HepG2 (cell line): ENCODE measurements at regions not wholly inside any gene's neighbourhood (a gene's known extent, or its start where the extent isn't known, plus 50 kb on each side); places are given as distances from the start of the nearest gene placed in this dataset.

Experiments
- AKAP8 ChIP-seq: sonication (generic); formaldehyde crosslinking; IDR thresholded peaks from 2 replicates; pipeline ENCODE4 v1.5.1; 2020; ENCODE audit warnings: mild to moderate bottlenecking, missing genetic modification reagents
- CCDC6 ChIP-seq: sonication (generic); formaldehyde crosslinking; IDR thresholded peaks from 2 replicates; pipeline ENCODE4 v1.8.1; 2022; ENCODE audit warnings: mild to moderate bottlenecking, missing genetic modification reagents, moderate library complexity
- DMAP1 ChIP-seq: IDR thresholded peaks from 2 replicates; pipeline ENCODE4 v1.6.1; 2016
- FOXA1 ChIP-seq, 2 experiments: fragments of 450-650 bp in 1 of 2; sonication (generic) in 1 of 2; formaldehyde crosslinking in 1 of 2; IDR thresholded peaks; 2 replicates each; pipeline versions ENCODE4 v1.4.0 to v1.6.1; 2016 to 2020; ENCODE audit warnings: missing genetic modification reagents in 1 of 2
- FOXA3 ChIP-seq: IDR thresholded peaks from 2 replicates; pipeline ENCODE4 v1.6.1; 2016; ENCODE audit warnings: missing genetic modification reagents, missing compliant biosample characterization
- HCFC1 ChIP-seq: fragments of 150-350 bp; IDR thresholded peaks from 2 replicates; pipeline ENCODE4 v1.6.1; 2014; ENCODE audit warnings: low read depth, low read length
- IKZF4 ChIP-seq: sonication (generic); formaldehyde crosslinking; IDR thresholded peaks from 2 replicates; pipeline ENCODE4 v1.5.1; 2020; ENCODE audit warnings: borderline replicate concordance, mild to moderate bottlenecking, low read depth, missing genetic modification reagents; ENCODE audit errors: not compliant biosample characterization
- IRX3 ChIP-seq: sonication (generic); formaldehyde crosslinking; IDR thresholded peaks from 2 replicates; pipeline ENCODE4 v1.8.1; 2023; ENCODE audit warnings: mild to moderate bottlenecking, low read depth, missing genetic modification reagents, borderline replicate concordance
- KMT2B ChIP-seq: IDR thresholded peaks from 2 replicates; pipeline ENCODE4 v1.6.1; 2016; ENCODE audit warnings: missing genetic modification reagents, missing compliant biosample characterization
- MEF2D ChIP-seq: sonication (generic); formaldehyde crosslinking; IDR thresholded peaks from 2 replicates; pipeline ENCODE4 v1.5.1; 2020; ENCODE audit warnings: mild to moderate bottlenecking, missing genetic modification reagents
- RXRA ChIP-seq: sonication (generic); formaldehyde crosslinking; IDR thresholded peaks from 2 replicates; pipeline ENCODE4 v1.5.1; 2020; ENCODE audit warnings: missing genetic modification reagents
- YEATS2 ChIP-seq: sonication (generic); formaldehyde crosslinking; IDR thresholded peaks from 2 replicates; pipeline ENCODE4 v1.4.0; 2020; ENCODE audit warnings: missing genetic modification reagents, borderline replicate concordance
- ZNF232 ChIP-seq: sonication (generic); formaldehyde crosslinking; IDR thresholded peaks from 2 replicates; pipeline ENCODE4 v1.4.0; 2020; ENCODE audit warnings: missing genetic modification reagents, borderline replicate concordance
- ZNF766 ChIP-seq: sonication (generic); formaldehyde crosslinking; IDR thresholded peaks from 2 replicates; pipeline ENCODE4 v1.5.0; 2020; ENCODE audit warnings: missing genetic modification reagents, borderline replicate concordance
- TF ChIP-seq, protein P1 (sequence below): sonication (generic); formaldehyde crosslinking; IDR thresholded peaks from 2 replicates; pipeline ENCODE4 v1.5.0; 2020; ENCODE audit warnings: missing genetic modification reagents
- TF ChIP-seq, protein P2 (sequence below): sonication (generic); formaldehyde crosslinking; IDR thresholded peaks from 2 replicates; pipeline ENCODE4 v1.4.0; 2020; ENCODE audit warnings: missing genetic modification reagents, borderline replicate concordance
- TF ChIP-seq, protein P3 (sequence below): sonication (generic); formaldehyde crosslinking; IDR thresholded peaks from 2 replicates; pipeline ENCODE4 v1.4.0; 2020; ENCODE audit warnings: missing genetic modification reagents, low read depth, mild to moderate bottlenecking, borderline replicate concordance
- TF ChIP-seq, protein P4 (sequence below): sonication (generic); formaldehyde crosslinking; IDR thresholded peaks from 2 replicates; pipeline ENCODE4 v1.9.0; 2021; ENCODE audit warnings: missing genetic modification reagents, borderline replicate concordance
- TF ChIP-seq, protein P5 (sequence below): sonication (generic); formaldehyde crosslinking; IDR thresholded peaks from 2 replicates; pipeline ENCODE4 v1.4.0; 2020; ENCODE audit warnings: mild to moderate bottlenecking, missing genetic modification reagents

DNA sequence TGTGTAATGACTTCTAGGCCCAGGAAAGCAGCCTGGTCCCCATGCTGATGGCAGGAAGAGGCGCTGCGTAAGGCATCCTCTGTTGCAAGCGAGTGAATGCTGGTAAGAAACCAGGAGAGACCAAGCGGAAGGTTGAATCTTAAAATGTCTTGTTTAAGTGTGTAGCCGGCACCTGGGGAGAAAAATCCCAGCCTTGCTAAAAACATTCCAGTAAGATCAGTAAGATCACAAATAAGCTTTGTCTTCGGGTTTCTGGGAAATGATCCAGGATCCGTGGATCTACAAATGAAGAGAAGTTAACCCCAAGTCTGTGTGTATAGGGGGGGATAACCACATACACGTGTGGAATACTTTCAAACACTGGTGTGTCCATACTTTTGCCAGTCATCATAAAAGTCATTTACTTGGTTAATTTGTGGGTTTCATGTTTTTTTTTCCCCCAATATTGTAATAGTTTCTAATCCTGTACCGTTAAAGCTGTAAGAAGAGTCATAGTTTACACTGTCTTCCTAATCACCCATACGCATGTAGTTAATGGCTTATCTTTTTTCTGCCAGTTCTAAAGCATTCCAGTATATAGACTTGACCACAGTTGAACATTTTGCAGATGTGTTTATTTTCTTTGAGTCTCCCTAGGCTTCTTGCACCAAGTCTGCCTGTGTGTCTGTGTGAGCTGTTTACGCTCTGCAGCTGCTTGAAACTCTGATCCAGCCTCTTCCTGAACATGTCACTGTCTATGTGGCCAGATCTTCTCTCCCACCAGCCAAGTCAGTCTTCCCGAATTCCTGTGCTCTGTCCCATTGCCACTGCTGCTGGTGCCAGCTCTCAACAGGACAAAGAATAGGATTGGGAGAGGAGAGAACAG lies 135.9 kb upstream of the ARL4C start (continued):
- TF ChIP-seq, protein P1, sequence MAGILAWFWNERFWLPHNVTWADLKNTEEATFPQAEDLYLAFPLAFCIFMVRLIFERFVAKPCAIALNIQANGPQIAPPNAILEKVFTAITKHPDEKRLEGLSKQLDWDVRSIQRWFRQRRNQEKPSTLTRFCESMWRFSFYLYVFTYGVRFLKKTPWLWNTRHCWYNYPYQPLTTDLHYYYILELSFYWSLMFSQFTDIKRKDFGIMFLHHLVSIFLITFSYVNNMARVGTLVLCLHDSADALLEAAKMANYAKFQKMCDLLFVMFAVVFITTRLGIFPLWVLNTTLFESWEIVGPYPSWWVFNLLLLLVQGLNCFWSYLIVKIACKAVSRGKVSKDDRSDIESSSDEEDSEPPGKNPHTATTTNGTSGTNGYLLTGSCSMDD, result no peak
- TF ChIP-seq IRX3 (CRISPR knock-in tag) (no peak), ZNF766 (CRISPR knock-in tag) (no peak), YEATS2 (CRISPR knock-in tag) (0 out of 2 replicates have a peak, but pooled peaks have one; percentile 13), DMAP1 (no peak), FOXA3 (CRISPR knock-in tag) (peak; percentile 24; the same call in 1 of the 2 replicates), ZNF232 (CRISPR knock-in tag) (no peak), FOXA1 (IDR thresholded peaks at IDR 0.05) (no peak), FOXA1 (CRISPR knock-in tag; IDR thresholded peaks at IDR 0.05) (peak; percentile 40; the same call in 1 of the 2 replicates), KMT2B (CRISPR knock-in tag) (no peak), AKAP8 (CRISPR knock-in tag) (no peak), HCFC1 (no peak), CCDC6 (CRISPR knock-in tag) (no peak), MEF2D (no peak), IKZF4 (no peak), RXRA (no peak)
- TF ChIP-seq, protein P2, sequence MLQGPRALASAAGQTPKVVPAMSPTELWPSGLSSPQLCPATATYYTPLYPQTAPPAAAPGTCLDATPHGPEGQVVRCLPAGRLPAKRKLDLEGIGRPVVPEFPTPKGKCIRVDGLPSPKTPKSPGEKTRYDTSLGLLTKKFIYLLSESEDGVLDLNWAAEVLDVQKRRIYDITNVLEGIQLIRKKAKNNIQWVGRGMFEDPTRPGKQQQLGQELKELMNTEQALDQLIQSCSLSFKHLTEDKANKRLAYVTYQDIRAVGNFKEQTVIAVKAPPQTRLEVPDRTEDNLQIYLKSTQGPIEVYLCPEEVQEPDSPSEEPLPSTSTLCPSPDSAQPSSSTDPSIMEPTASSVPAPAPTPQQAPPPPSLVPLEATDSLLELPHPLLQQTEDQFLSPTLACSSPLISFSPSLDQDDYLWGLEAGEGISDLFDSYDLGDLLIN, result no peak
- TF ChIP-seq, protein P3, sequence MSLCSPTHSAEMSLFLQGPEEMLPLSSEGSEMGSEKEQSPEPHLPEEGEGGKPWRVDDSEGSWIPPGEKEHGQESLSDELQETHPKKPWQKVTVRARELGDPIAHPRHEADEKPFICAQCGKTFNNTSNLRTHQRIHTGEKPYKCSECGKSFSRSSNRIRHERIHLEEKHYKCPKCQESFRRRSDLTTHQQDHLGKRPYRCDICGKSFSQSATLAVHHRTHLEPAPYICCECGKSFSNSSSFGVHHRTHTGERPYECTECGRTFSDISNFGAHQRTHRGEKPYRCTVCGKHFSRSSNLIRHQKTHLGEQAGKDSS (CRISPR knock-in tag), result no peak
- TF ChIP-seq, protein P4, sequence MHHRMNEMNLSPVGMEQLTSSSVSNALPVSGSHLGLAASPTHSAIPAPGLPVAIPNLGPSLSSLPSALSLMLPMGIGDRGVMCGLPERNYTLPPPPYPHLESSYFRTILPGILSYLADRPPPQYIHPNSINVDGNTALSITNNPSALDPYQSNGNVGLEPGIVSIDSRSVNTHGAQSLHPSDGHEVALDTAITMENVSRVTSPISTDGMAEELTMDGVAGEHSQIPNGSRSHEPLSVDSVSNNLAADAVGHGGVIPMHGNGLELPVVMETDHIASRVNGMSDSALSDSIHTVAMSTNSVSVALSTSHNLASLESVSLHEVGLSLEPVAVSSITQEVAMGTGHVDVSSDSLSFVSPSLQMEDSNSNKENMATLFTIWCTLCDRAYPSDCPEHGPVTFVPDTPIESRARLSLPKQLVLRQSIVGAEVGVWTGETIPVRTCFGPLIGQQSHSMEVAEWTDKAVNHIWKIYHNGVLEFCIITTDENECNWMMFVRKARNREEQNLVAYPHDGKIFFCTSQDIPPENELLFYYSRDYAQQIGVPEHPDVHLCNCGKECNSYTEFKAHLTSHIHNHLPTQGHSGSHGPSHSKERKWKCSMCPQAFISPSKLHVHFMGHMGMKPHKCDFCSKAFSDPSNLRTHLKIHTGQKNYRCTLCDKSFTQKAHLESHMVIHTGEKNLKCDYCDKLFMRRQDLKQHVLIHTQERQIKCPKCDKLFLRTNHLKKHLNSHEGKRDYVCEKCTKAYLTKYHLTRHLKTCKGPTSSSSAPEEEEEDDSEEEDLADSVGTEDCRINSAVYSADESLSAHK (CRISPR knock-in tag), result no peak
- TF ChIP-seq, protein P5, sequence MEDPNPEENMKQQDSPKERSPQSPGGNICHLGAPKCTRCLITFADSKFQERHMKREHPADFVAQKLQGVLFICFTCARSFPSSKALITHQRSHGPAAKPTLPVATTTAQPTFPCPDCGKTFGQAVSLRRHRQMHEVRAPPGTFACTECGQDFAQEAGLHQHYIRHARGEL (CRISPR knock-in tag), result no peak
